ENCODE measurements at regions not wholly inside any gene's neighbourhood (a gene's known extent, or its start where the extent isn't known, plus 50 kb on each side); places are given as distances from the start of the nearest gene placed in this dataset.

- FAIRE-seq (no peak), ATAC-seq (no peak), DNase-seq (ENCODE audit: low read depth in 1 of 2, low spot score in 1 of 2) (no peak)
- CTCF ChIA-PET = no interaction called here
- POLR2A ChIA-PET = no interaction called here
- H3K4me1 ChIP-seq = no peaks in the 10 kb centered on the region
- TF ChIP-seq USF2 (IDR thresholded peaks at IDR 0.05) (no peak), ZSCAN20 (CRISPR knock-in tag; IDR thresholded peaks at IDR 0.05) (no peak), TP53 (CRISPR knock-in tag; IDR thresholded peaks at IDR 0.05) (no peak), JUNB (IDR thresholded peaks at IDR 0.05) (no peak), RAD21 (conservative IDR thresholded peaks at IDR 0.05 in 1 of 2, IDR thresholded peaks at IDR 0.05 in 1 of 2) (no peak), ELK1 (IDR thresholded peaks at IDR 0.05; ENCODE audit: low read depth, low read length) (no peak), BHLHE40 (IDR thresholded peaks at IDR 0.05; ENCODE audit: low read depth, low read length) (no peak), HEYL (CRISPR knock-in tag; IDR thresholded peaks at IDR 0.05) (no peak), MAFK (IDR thresholded peaks at IDR 0.05; ENCODE audit: partially characterized antibody) (no peak), PHF8 (IDR thresholded peaks at IDR 0.05; ENCODE audit: borderline replicate concordance, low read depth) (no peak), FOSL2 (IDR thresholded peaks at IDR 0.05) (no peak), FOSL2 (CRISPR knock-in tag; IDR thresholded peaks at IDR 0.05) (no peak), POLR2AphosphoS2 (conservative IDR thresholded peaks at IDR 0.05; ENCODE audit: low read length) (no peak), RARB (CRISPR knock-in tag; IDR thresholded peaks at IDR 0.05) (no peak), EHMT2 (IDR thresholded peaks at IDR 0.05; ENCODE audit: low read depth) (no peak), GATA3 (IDR thresholded peaks at IDR 0.05; ENCODE audit: borderline replicate concordance) (no peak), E2F6 (IDR thresholded peaks at IDR 0.05; ENCODE audit: borderline replicate concordance, low read depth) (no peak)
- no peak overlapping the region for H3K4me2 ChIP-seq
- H3K4me3 ChIP-seq = no peak overlapping the region
- H3K9me3 ChIP-seq = no peaks in the 10 kb centered on the region
- H3K27ac ChIP-seq = no peak overlapping the region
- WGBS (ENCODE audit: missing lambda C conversion rate) = 0% methylated on average over 1 of the region's 1 CpG
Observed at GRCh38 chr14:79972230-79972629, 239.1 kb downstream of the DIO2 start.

- H3K4me2 ChIP-seq = no peak overlapping the region
- H3K4me3 ChIP-seq = no peak overlapping the region
- POLR2A ChIA-PET = no interaction called here
- H3K4me1 ChIP-seq = no peaks in the 10 kb centered on the region
- H3K9me3 ChIP-seq = no peaks in the 10 kb centered on the region
- CTCF ChIA-PET = no interaction called here
- ATAC-seq (no peak), FAIRE-seq (no peak), DNase-seq (ENCODE audit: low read depth in 1 of 2, low spot score in 1 of 2) (peak in 1 of 2 experiments; percentile 3)
- 2% methylated on average over 2 of the region's 2 CpGs for whole genome bisulfite sequencing (ENCODE audit: missing lambda C conversion rate)
- H3K27ac ChIP-seq = no peak overlapping the region
- TF ChIP-seq CHD2 (IDR thresholded peaks at IDR 0.05; ENCODE audit: low read length, partially characterized antibody) (no peak), MYC (IDR thresholded peaks at IDR 0.05; ENCODE audit: borderline replicate concordance, low read length) (no peak), FOXS1 (CRISPR knock-in tag; IDR thresholded peaks at IDR 0.05) (no peak), RFX5 (IDR thresholded peaks at IDR 0.05) (no peak), TP53 (CRISPR knock-in tag; IDR thresholded peaks at IDR 0.05) (no peak), KDM1A (IDR thresholded peaks at IDR 0.05; ENCODE audit: low read depth) (no peak), NPAS2 (CRISPR knock-in tag; IDR thresholded peaks at IDR 0.05; ENCODE audit: borderline replicate concordance) (no peak), CEBPB (IDR thresholded peaks at IDR 0.05) (no peak), MAX (IDR thresholded peaks at IDR 0.05) (no peak), RNF2 (IDR thresholded peaks at IDR 0.05; ENCODE audit: borderline replicate concordance, low read depth) (no peak), E2F6 (IDR thresholded peaks at IDR 0.05; ENCODE audit: borderline replicate concordance, low read depth) (no peak), FOSB (CRISPR knock-in tag; IDR thresholded peaks at IDR 0.05) (no peak), EHMT2 (IDR thresholded peaks at IDR 0.05; ENCODE audit: low read depth) (no peak), POLR2A (IDR thresholded peaks at IDR 0.05; ENCODE audit: low read length) (no peak), FOSL2 (IDR thresholded peaks at IDR 0.05) (no peak), FOSL2 (CRISPR knock-in tag; IDR thresholded peaks at IDR 0.05) (no peak), EP300 (IDR thresholded peaks at IDR 0.05) (no peak), REST (IDR thresholded peaks at IDR 0.05) (no peak), CTCF (IDR thresholded peaks at IDR 0.05) (no peak)
Observed at GRCh38 chr14:79971330-79971729, 240.0 kb downstream of the DIO2 start.

All from A549 (cell line).